Pons (tissue), 1 donor: ENCODE measurements at regions not wholly inside any gene's neighbourhood (a gene's known extent, or its start where the extent isn't known, plus 50 kb on each side); places are given as distances from the start of the nearest gene placed in this dataset.
"Not testable (repeated sequence)": the region's sequence is repeated elsewhere in the genome, so short reads cannot be mapped to it uniquely, and the experiment has no call there.

Source experiments
- DNase-seq: peaks from one replicate; pipeline ENCODE4 v3.0.0-alpha.2; 2016; ENCODE audit warnings: low spot score

GRCh38 chr21:28283641-28284490 lies 708.8 kb downstream of the LTN1 start:
- no peak for DNase-seq

- DNase-seq: no peak
Measured at GRCh38 chr21:28282833-28283232, 709.8 kb downstream of the LTN1 start.

DNA sequence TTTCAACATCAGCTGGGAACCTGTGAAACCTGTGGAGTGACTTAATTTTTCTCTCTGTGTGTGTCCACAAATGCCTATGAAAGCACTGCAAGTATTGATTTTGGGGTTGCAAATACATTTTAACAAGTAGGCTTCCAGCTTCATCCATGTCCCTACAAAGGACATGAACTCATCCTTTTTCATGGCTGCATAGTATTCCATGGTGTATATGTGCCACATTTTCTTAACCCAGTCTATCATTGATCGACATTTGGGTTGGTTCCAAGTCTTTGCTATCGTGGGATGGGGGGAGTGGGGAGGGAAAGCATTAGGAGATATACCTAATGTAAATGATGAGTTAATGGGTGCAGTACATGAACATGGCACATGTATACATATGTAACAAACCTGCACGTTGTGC lies 711.3 kb downstream of the LTN1 start:
- not testable (repeated sequence) for DNase-seq

DNA sequence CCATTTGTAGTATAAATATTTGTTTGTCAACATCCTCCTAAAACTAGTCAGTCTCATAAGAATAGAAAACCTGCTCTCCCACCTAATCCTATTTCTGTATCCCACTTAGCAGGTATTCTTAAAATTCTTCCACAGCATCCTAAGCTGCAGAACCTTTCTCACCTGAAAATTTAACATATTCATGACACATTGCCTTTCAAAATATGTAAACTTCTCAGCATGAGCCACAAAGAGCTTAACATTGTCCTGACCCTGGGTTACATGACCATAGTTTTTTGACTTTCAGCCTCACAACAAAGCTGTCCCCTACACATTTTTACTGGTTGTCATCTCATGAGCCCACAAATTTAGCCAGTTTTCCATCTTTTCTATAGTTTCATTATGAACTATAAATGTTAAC lies 712.1 kb downstream of the LTN1 start:
- no peak for DNase-seq

GRCh38 chr21:28277324-28277723 lies 715.4 kb downstream of the LTN1 start:
- DNase-seq: no peak

DNA sequence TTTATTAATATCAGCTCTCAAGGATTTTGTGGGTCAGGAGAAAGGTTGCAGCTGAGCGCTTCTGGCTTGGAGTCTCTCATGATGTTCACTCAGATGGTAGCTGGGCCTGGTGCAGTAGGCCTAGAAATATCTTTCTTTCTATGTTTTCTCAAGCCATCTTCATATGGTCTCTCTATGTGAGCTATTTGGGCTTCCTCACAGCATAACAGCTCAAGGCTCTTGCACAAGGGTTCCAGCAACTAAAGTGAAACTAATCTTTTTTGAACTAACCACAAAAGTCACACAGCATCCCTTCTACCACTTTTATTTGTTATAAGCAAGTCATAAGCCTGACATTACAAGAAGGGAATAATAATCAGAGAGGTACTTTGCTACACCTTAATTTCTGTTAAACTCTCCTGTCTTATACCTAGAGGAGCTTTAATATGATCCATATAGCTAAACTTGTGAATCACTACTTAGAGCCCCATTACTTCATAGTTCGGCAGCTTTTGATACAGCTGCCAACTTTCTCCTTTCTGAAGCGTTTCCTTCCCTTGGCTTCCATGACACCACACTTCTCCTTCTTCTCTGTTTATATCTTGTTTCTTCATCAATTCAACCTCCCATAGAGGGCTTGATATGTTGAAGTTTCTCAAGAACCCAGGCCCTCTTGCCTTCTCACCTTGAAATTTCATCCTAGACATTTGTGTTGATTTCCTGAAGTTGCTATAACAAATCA lies 720.2 kb downstream of the LTN1 start:
- DNase-seq: no peak

DNA sequence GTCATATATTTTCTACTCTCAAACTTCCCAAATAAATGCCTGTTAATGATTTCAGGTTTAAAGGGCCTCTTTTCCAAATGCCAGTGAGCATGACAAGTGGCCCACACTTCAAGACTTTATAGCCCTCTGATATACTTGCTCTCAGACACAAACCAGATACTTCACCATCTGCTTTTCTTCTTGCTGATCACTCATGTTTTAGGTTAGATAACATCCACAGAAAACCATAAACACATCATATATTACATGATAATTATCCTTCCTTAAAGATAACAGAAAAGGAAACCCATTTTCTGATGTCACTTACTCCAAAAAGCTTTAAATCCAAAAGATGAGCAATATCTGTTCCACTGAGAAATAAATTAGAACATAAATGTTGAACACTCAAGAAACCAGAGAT lies 723.5 kb downstream of the LTN1 start:
- DNase-seq: no peak

DNA sequence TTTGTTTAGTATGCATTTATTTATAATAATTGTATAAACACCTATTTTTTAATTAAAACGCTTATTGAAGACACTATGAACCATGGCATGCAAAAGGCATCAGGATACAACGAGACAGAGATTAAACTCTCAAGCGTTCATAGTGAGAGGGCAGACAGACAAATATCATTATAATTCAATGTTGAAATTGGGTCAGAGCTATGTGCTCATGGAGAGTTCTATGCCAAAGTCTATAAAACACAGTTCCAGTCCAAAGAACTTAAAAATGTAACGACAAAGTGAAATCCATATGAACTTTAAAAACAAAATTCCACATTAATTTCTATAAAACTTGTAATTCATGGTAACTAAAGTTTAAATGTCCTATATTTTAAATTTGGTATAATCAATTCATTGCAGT lies 724.0 kb downstream of the LTN1 start:
- no peak for DNase-seq

DNA sequence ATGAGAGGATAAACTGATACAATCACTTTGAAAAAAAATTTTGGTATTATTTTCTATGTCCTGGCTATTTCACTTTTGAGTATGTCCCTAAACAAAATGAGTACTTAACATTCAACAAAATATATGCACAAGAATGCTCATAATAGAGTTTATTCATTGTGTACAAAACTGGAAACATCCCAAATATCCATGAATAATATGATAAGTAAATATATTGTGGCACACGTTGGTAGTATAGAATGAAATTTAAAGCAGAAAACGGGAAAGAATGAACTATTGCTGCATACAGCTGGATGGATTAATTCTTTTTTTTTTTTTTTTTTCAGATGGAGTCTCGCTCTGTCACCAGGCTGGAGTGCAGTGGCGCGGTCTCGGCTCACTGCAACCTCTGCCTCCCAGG lies 725.2 kb downstream of the LTN1 start:
- no peak for DNase-seq

- DNase-seq: no peak
Measured at GRCh38 chr21:28266061-28266460, 726.6 kb downstream of the LTN1 start.

DNA sequence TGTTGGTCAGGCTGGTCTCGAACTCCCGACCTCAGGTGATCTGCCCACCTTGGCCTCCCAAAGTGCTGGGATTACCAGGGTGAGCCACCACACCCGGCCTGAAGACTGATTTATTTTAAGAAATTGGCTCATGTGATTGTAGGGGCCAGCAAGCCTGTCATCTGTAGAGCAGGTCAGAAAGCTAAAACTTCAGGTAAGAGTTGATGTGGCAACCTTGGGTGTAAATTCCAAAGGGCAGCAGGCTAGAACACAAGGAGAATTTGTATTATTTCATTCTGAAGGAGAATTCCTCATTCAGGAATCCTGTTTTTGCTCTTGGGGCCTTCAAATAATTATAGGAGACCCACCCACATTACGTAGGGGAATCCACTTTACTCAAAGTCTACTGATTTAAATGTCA lies 728.7 kb downstream of the LTN1 start:
- DNase-seq: no peak

DNA sequence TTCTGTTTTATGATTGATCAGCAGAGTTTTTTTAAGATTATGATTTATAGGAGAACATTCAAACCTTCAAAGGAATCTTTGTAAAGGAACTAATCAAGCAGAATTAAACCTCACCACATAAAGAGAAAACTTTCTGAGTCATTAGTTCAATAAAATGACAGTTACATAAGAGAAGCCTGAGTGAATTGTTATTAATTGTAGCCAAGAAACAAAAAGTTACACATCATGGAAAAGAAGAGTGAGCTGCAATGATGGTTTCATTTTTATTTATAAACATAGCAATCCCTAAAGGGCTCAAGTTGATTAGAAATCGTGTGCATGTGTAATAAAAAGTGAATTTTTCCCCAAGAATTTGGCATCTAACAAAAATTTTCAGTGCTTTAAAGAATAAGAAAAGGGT lies 731.4 kb downstream of the LTN1 start:
- no peak for DNase-seq

DNA sequence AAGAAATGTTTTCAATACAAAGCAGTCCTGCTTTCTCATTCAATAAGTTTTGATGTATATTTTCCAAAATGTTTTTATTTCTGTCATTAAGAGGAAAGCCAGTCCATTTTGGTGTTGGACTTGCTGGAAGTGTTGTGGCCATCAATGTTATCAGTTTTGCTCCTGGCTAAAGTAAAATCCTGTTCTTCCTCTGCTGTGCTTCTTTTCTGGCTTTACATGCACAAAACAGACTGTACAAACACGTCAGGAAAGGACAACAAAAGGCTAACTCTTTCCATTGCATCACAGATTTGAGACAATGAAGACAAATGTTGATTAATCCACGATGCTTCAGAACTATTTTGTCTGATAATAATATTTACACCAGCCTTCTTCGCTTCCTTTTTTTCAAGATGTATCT lies 735.4 kb downstream of the LTN1 start:
- DNase-seq: no peak

GRCh38 chr21:28256837-28257236 lies 735.8 kb downstream of the LTN1 start:
- DNase-seq: no peak

GRCh38 chr21:28256420-28256831 lies 736.3 kb downstream of the LTN1 start:
- no peak for DNase-seq

GRCh38 chr21:28253961-28254360 lies 738.7 kb downstream of the LTN1 start:
- no peak for DNase-seq

DNA sequence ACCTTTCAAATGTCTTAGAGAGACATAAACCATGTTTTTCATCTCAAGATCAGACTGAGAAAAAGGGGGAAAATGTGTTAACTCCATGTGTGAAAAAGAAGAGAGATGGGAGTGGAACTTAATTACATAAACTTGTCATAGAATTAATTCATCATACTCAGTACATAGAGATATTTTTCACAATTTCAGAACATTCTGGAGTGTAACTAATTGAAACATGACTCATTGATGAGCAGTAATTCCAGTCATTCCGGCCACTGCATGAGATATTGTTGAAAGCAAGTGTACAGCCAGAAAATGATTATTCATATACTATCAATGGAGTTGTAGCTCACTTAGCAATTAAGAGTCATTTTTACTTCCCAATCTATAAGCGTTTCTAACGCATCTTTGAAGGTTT lies 739.3 kb downstream of the LTN1 start:
- DNase-seq: no peak

DNA sequence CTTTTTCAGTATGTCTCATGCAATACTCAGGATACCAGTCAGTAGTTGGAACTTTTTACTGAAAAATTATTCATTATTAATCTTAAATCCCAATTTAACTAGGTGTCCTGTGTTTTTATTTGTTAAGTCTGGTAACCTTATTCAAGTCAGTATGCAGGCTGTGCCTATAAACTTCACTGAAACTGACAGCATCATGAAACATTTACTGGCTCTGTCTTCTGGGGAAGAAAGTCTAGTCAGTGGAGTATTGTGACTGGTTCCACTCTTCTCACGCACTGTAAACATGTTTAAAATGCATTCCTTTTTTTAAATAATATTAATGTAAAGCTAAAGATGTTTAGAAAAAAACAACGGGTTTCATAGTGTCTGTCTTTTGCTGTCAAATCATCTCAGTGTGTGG lies 739.7 kb downstream of the LTN1 start:
- DNase-seq: no peak

DNA sequence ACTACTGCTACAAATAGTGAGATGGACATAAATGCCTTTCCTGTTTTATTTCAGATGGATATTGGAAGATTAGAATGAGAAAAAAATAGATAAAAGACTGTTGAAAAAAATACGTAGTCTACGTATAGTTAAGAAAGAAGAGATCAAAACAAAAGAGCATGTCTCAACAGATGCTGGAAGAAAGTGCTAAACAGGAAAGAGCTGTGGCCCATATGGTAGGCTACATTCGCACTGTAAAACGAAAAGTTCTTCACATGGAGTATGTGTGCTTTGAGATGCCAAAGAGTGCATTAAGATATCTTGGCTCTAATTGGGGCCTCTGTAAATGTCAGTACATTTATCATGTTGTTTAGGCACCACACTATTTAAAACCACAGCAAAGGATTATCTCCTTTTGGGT lies 741.7 kb downstream of the LTN1 start:
- DNase-seq: no peak

DNA sequence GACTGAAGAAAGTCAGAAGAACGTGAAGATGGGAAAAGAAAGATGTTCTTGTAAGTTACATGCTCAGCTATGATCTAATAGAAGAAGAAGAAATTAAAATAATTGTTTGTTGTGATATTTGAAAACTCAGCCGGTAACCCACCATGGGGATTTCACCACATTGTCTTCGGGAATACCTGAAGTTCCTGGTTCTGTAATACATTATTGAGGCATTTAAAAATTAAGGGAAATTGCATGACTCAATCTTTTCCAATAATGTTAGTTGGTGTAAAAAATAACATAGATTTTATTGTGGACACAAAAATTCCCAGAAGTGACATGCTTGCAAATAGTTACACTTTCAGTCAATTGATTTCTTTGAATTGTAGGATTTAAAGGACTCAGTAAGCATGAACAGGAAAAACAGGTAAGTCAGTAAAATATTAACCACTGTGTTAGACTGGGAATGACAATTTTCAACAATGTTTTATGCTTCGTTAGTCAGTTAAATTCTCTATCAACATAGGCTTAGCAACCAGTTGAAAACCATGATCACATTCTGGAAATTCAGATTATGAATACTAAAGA lies 745.1 kb downstream of the LTN1 start:
- DNase-seq: no peak

GRCh38 chr21:28240586-28240985 lies 752.1 kb downstream of the LTN1 start:
- DNase-seq: no peak

DNA sequence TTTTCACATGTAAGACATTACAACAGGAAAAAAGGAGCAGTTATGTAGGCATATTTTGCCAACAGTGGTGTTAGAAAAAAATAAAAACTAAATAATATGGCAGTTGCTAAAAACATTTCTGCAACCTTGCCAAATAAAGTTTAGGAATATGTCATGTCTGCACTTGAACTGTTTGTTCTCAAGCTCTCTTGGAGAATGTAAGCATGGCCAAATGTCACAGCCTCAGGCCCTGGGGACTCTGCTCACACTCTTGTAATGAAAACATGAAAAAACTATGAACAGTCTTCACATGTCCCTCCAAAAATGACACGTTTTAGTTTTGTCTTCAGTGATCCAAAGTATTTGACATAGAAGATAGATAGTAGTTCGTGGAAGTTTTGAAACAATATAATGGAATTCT lies 753.3 kb downstream of the LTN1 start:
- no peak for DNase-seq

- no peak for DNase-seq
Measured at GRCh38 chr21:28237661-28238060, 755.0 kb downstream of the LTN1 start.
